Esophagus squamous epithelium (tissue), 4 donors: ENCODE measurements at regions not wholly inside any gene's neighbourhood (a gene's known extent, or its start where the extent isn't known, plus 50 kb on each side); places are given as distances from the start of the nearest gene placed in this dataset.

Experiments used
- CTCF ChIP-seq, 6 experiments: fragments of 450-650 bp in 4 of 6; fragments of 200-600 bp in 2 of 6; sonication (generic) in 2 of 6; IDR thresholded peaks; one replicate each; pipeline ENCODE4 v1.5.1; 2016 to 2019; ENCODE audit warnings: antibody characterized with exemption in 6 of 6, mild to moderate bottlenecking in 4 of 6, moderate library complexity in 4 of 6
- POLR2A ChIP-seq, 4 donors: fragments of 450-650 bp; IDR thresholded peaks; one replicate each; pipeline ENCODE4 v1.6.1; 2017; ENCODE audit warnings: antibody characterized with exemption in 4 of 4, mild to moderate bottlenecking in 4 of 4, moderate library complexity in 3 of 4

DNA sequence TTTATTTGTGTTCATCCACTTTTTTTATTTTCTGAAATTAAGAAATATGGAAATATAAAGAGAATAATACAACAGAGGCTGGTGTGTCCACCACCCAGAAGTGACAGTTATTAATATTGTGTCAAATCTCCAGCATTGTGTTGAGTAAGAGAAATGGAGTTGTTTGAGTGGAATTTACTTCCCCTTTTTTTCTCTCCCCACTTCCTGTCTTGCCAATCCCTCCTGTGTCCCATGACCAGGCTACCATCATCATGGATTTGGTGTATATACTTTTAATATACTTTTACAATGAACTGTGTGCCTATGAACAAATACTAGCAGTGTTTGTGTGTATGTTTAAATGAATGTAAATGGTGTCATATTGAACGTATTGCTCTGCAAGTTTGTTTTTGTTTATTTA is 276.9 kb upstream of the SKOR2 start:
- no peak for TF ChIP-seq CTCF (IDR thresholded peaks at IDR 0.05)
- TF ChIP-seq POLR2A (IDR thresholded peaks at IDR 0.05) = no peak
